H1 (cell line): ENCODE measurements at regions not wholly inside any gene's neighbourhood (a gene's known extent, or its start where the extent isn't known, plus 50 kb on each side); places are given as distances from the start of the nearest gene placed in this dataset.

Source experiments
- CTCF ChIA-PET: fragments of 300-600 bp; sonication (Branson Sonifier 250); formaldehyde crosslinking; loops from one replicate; lab custom pipeline; 2021; ENCODE audit not compliant: partially characterized antibody; lab: Charles Lee
- POLR2A ChIA-PET: fragments of 300-600 bp; sonication (Branson Sonifier 250); formaldehyde crosslinking; loops from one replicate; lab custom pipeline; 2021; ENCODE audit warnings: inconsistent platforms; ENCODE audit not compliant: partially characterized antibody; lab: Charles Lee
- DNase-seq, 2 experiments: peaks; one replicate each; pipeline versions ENCODE4 v3.0.0 to v3.0.0-alpha.2; 2010 to 2022; ENCODE audit warnings: low spot score in 2 of 2, low read depth in 1 of 2, mixed read lengths in 1 of 2
- FAIRE-seq: peaks from 2 replicates; lab custom pipeline; 2011; peaks lifted over from hg19 to GRCh38; lab: Jason Lieb, UNC
- H2AFZ ChIP-seq: 2 replicates; pipeline ENCODE4 v1.8.1; 2012; ENCODE audit warnings: low read length, inconsistent platforms
- H2AK5ac ChIP-seq: 2 replicates; pipeline ENCODE4 v1.6.1; 2013; ENCODE audit warnings: low read depth, low read length
- H2BK120ac ChIP-seq: replicated peaks from 2 replicates; pipeline ENCODE3; 2013; ENCODE audit warnings: low read depth, low read length, inconsistent platforms
- H2BK12ac ChIP-seq: 2 replicates; pipeline ENCODE4 v1.6.1; 2013; ENCODE audit warnings: low read depth, low read length
- H2BK15ac ChIP-seq: 2 replicates; pipeline ENCODE4 v1.6.1; 2013; ENCODE audit warnings: low read length
- H2BK20ac ChIP-seq: 2 replicates; pipeline ENCODE4 v1.6.1; 2013; ENCODE audit warnings: low read length
- H2BK5ac ChIP-seq: 2 replicates; pipeline ENCODE4 v1.6.1; 2013; ENCODE audit warnings: low read depth, low read length
- H3K14ac ChIP-seq: 2 replicates; pipeline ENCODE4 v1.6.1; 2013; ENCODE audit warnings: inconsistent platforms; ENCODE audit not compliant: insufficient read length
- H3K18ac ChIP-seq: 2 replicates; pipeline ENCODE4 v1.6.1; 2013; ENCODE audit warnings: low read length; ENCODE audit errors: extremely low read depth
- H3K23ac ChIP-seq: 2 replicates; pipeline ENCODE4 v1.6.1; 2013; ENCODE audit warnings: inconsistent platforms; ENCODE audit not compliant: insufficient read length
- H3K23me2 ChIP-seq: 2 replicates; pipeline ENCODE4 v1.6.1; 2013; ENCODE audit warnings: low read depth, low read length
- H3K27ac ChIP-seq: 2 replicates; pipeline ENCODE4 v1.6.1; 2011; ENCODE audit warnings: low read depth, low read length, inconsistent platforms
- H3K27me3 ChIP-seq, 4 experiments: replicated peaks in 1 of 4; 1 replicate in 1 of 4; 2 replicates in 3 of 4; pipeline versions ENCODE4 v1.6.1 to v1.8.1; 2011 to 2013; ENCODE audit warnings: low read length in 3 of 4, mild to moderate bottlenecking in 3 of 4, inconsistent platforms in 2 of 4, mixed read lengths in 2 of 4, moderate library complexity in 1 of 4; ENCODE audit not compliant: control insufficient read depth in 3 of 4, insufficient read depth in 3 of 4; ENCODE audit errors: extremely low read depth in 1 of 4
- H3K36me3 ChIP-seq, 4 experiments: 2 replicates each; pipeline versions ENCODE4 v1.6.1 to v1.8.1; 2011 to 2013; ENCODE audit warnings: mild to moderate bottlenecking in 4 of 4, low read length in 3 of 4, moderate library complexity in 2 of 4, control low read depth in 1 of 4, inconsistent platforms in 1 of 4; ENCODE audit not compliant: insufficient read depth in 4 of 4, control insufficient read depth in 2 of 4
- H3K4ac ChIP-seq: replicated peaks from 2 replicates; pipeline ENCODE3; 2013; ENCODE audit warnings: low read length, low read depth, mixed read lengths, inconsistent platforms; ENCODE audit not compliant: insufficient read length
- H3K4me1 ChIP-seq, 4 experiments: replicated peaks in 1 of 4; 1 replicate in 1 of 4; 2 replicates in 3 of 4; pipeline versions ENCODE4 v1.6.1 to v1.8.1; 2011 to 2013; ENCODE audit warnings: low read length in 3 of 4, inconsistent platforms in 2 of 4, mixed read lengths in 1 of 4; ENCODE audit not compliant: insufficient read depth in 4 of 4, control insufficient read depth in 3 of 4
- H3K4me2 ChIP-seq, 2 experiments: 2 replicates each; pipeline versions ENCODE4 v1.6.1 to v1.8.1; 2011 to 2013; ENCODE audit warnings: low read depth in 2 of 2, low read length in 2 of 2, control low read depth in 1 of 2, inconsistent platforms in 1 of 2, mild to moderate bottlenecking in 1 of 2; ENCODE audit not compliant: insufficient read depth in 1 of 2
- H3K4me3 ChIP-seq, 4 experiments: fragments of 200-600, 300-600 bp in 1 of 4; sonication (generic), shearing (Covaris generic), sonication (Bioruptor Twin) in 1 of 4; 2 replicates each; pipeline versions ENCODE4 v1.5.1 to v1.8.1; 2011 to 2016; ENCODE audit warnings: low read length in 4 of 4, low read depth in 3 of 4, control low read depth in 2 of 4, inconsistent platforms in 2 of 4, mild to moderate bottlenecking in 2 of 4, mixed read lengths in 1 of 4, moderate library complexity in 1 of 4; ENCODE audit not compliant: insufficient read depth in 2 of 4; ENCODE audit errors: extremely low read depth in 1 of 4
- H3K56ac ChIP-seq: replicated peaks from 2 replicates; pipeline ENCODE3; 2013; ENCODE audit warnings: low read depth, mild to moderate bottlenecking, mixed read lengths, low read length, inconsistent platforms; ENCODE audit not compliant: insufficient read length
- H3K79me1 ChIP-seq: 2 replicates; pipeline ENCODE4 v1.6.1; 2013; ENCODE audit warnings: low read depth, low read length, control low read depth
- H3K79me2 ChIP-seq, 2 experiments: 2 replicates each; pipeline versions ENCODE4 v1.6.1 to v1.8.1; 2012 to 2013; ENCODE audit warnings: low read length in 2 of 2, mild to moderate bottlenecking in 2 of 2, inconsistent platforms in 1 of 2; ENCODE audit not compliant: insufficient read depth in 2 of 2, control insufficient read depth in 1 of 2
- H3K9ac ChIP-seq, 4 experiments: replicated peaks in 1 of 4; 1 replicate in 1 of 4; 2 replicates in 3 of 4; pipeline versions ENCODE4 v1.6.1 to v1.8.1; 2011 to 2013; ENCODE audit warnings: low read depth in 3 of 4, low read length in 3 of 4, control low read depth in 2 of 4, mild to moderate bottlenecking in 2 of 4, moderate library complexity in 2 of 4, inconsistent platforms in 1 of 4; ENCODE audit errors: extremely low read depth in 1 of 4
- H3K9me3 ChIP-seq, 2 experiments: 2 replicates each; pipeline versions ENCODE4 v1.6.1 to v1.8.1; 2012 to 2013; ENCODE audit warnings: mild to moderate bottlenecking in 2 of 2, moderate library complexity in 2 of 2, control low read depth in 1 of 2, inconsistent platforms in 1 of 2, low read depth in 1 of 2, low read length in 1 of 2, mixed read lengths in 1 of 2; ENCODE audit not compliant: insufficient read depth in 2 of 2
- H4K20me1 ChIP-seq, 2 experiments: replicated peaks in 1 of 2; 2 replicates each; pipeline versions ENCODE3 to v1.8.1; 2011 to 2013; ENCODE audit warnings: inconsistent platforms in 2 of 2, low read length in 2 of 2, mild to moderate bottlenecking in 1 of 2; ENCODE audit not compliant: insufficient read depth in 2 of 2, control insufficient read depth in 1 of 2
- H4K5ac ChIP-seq: 2 replicates; pipeline ENCODE4 v1.6.1; 2013; ENCODE audit warnings: low read length, low read depth, mixed read lengths, inconsistent platforms; ENCODE audit not compliant: insufficient read length
- H4K8ac ChIP-seq: 2 replicates; pipeline ENCODE4 v1.8.0; 2013; ENCODE audit warnings: mild to moderate bottlenecking, moderate library complexity, low read length, inconsistent platforms; ENCODE audit not compliant: insufficient read depth; ENCODE audit errors: extremely low read depth
- H4K91ac ChIP-seq: replicated peaks from 2 replicates; pipeline ENCODE3; 2013; ENCODE audit warnings: low read length, mixed read lengths, inconsistent platforms; ENCODE audit not compliant: insufficient read length
- BRCA1 ChIP-seq: IDR thresholded peaks from 2 replicates; pipeline ENCODE4 v1.6.1; 2012; ENCODE audit warnings: low read depth, low read length, improper control_type of control experiment
- KDM5A ChIP-seq: fragments of 200-600 bp; IDR thresholded peaks from 2 replicates; pipeline ENCODE4 v1.7.1; 2012; ENCODE audit warnings: mild to moderate bottlenecking, low read length, inconsistent platforms, mixed read lengths
- NANOG ChIP-seq: IDR thresholded peaks from 2 replicates; pipeline ENCODE4 v1.6.1; 2011; ENCODE audit warnings: low read length, low read depth, mild to moderate bottlenecking, inconsistent platforms; ENCODE audit not compliant: insufficient read depth, poor library complexity, severe bottlenecking
- SIRT6 ChIP-seq: IDR thresholded peaks from one replicate; pipeline ENCODE4 v1.7.1; 2012; ENCODE audit warnings: low read length, inconsistent platforms

DNA sequence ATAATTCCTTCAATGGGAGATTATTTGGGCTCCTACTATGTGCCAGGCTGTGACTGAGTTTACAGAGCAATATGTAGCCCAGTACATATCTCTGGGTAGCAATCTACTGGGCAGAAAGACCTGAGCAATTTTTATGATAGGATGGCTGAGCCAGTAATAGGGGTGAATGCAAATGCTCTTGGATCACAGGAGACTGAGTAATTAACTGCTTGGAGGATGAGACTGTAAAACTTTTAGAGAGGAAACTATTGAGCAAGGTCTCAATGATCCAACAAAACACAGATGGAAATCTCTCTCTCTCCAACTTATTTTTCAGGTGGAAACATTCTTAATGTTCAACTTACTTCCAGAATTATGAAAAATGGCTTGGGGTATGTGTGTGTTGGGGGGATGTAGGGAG is 402.2 kb downstream of the AEBP2 start:
- Histone ChIP-seq H3K79me2 (no peaks in the 10 kb centered on the region), H3K4me2 (no peak overlapping the region), H2BK12ac (no peak overlapping the region), H3K27me3 (no peaks in the 10 kb centered on the region), H2AK5ac (no peak overlapping the region), H4K20me1 (no peaks in the 10 kb centered on the region), H3K9me3 (no peaks in the 10 kb centered on the region), H3K14ac (no peak overlapping the region), H3K4ac (no peak overlapping the region), H2BK5ac (no peak overlapping the region), H3K4me3 (no peak overlapping the region), H2BK20ac (no peak overlapping the region), H3K27ac (no peak overlapping the region), H3K36me3 (no peaks in the 10 kb centered on the region), H3K18ac (no peak overlapping the region), H4K5ac (no peak overlapping the region), H2BK120ac (no peak overlapping the region), H3K9ac (no peak overlapping the region), H2AFZ (no peak overlapping the region), H4K8ac (no peak overlapping the region), H3K56ac (no peak overlapping the region), H4K91ac (no peak overlapping the region), H3K23ac (no peak overlapping the region), H3K4me1 (no peaks in the 10 kb centered on the region), H3K79me1 (no peaks in the 10 kb centered on the region), H3K23me2 (no peaks in the 10 kb centered on the region), H2BK15ac (no peak overlapping the region)
- FAIRE-seq, result no peak
- ChIA-PET POLR2A (no interaction called here), CTCF (no interaction called here)
- no peak for DNase-seq
- TF ChIP-seq BRCA1 (no peak), SIRT6 (no peak), NANOG (no peak), KDM5A (no peak)
